SHP77 (cell line): ENCODE measurements at regions not wholly inside any gene's neighbourhood (a gene's known extent, or its start where the extent isn't known, plus 50 kb on each side); places are given as distances from the start of the nearest gene placed in this dataset.
"Not testable (repeated sequence)": the region's sequence is repeated elsewhere in the genome, so short reads cannot be mapped to it uniquely, and the experiment has no call there.

Experiments
- DNase-seq, 2 experiments: peaks; one replicate each; lab custom pipeline; 2025; lab: John Stamatoyannopoulos, UW

GRCh38 chr20:30585244-30585796 is 672.1 kb upstream of the DEFB115 start:
- peak; percentile 90 to 96 for DNase-seq

GRCh38 chr20:30586178-30586577 is 671.3 kb upstream of the DEFB115 start:
- DNase-seq = peak in 1 of 2 experiments; percentile 10

DNA sequence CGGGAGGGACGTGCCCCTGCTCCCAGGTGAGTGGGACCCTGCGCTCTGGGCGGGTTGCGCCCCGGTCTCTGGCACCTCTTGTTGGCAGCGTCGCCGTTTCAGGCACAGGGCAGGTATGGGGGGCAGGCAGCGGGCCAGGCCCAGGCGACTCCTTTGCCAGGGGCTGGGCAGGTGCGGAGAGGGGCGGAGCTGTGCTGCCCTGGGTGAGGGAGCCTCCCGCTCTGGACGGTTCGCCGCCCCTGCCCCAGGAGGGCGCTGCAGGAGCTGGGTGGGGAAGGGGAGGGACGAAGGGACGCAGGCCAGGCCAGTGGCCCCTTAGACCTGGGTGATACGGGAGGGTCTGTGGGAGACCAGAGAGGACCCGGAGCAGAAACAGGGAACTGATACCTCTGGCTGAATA is 663.9 kb upstream of the DEFB115 start:
- DNase-seq = no peak

GRCh38 chr20:30594112-30594511 is 663.4 kb upstream of the DEFB115 start:
- DNase-seq = no peak

DNA sequence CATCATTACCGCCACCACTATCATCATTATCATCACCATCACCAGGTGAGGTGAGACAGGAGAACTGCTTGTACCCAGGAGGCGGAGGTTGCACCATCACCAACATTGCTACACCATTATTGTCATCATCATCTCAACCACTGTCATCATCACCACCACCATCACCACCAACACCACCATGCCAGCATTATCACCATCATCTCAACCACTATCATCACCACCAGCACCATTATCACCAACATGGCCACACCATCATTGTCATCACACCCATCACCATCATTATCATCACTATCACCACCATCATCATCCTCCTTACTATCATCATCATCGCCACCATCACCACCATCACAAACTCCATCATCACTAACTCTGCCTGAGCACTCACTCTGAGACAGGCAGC is 661.8 kb upstream of the DEFB115 start:
- no peak for DNase-seq

- DNase-seq = not testable (repeated sequence)
Observed at GRCh38 chr20:30597429-30597828, 660.0 kb upstream of the DEFB115 start.

DNA sequence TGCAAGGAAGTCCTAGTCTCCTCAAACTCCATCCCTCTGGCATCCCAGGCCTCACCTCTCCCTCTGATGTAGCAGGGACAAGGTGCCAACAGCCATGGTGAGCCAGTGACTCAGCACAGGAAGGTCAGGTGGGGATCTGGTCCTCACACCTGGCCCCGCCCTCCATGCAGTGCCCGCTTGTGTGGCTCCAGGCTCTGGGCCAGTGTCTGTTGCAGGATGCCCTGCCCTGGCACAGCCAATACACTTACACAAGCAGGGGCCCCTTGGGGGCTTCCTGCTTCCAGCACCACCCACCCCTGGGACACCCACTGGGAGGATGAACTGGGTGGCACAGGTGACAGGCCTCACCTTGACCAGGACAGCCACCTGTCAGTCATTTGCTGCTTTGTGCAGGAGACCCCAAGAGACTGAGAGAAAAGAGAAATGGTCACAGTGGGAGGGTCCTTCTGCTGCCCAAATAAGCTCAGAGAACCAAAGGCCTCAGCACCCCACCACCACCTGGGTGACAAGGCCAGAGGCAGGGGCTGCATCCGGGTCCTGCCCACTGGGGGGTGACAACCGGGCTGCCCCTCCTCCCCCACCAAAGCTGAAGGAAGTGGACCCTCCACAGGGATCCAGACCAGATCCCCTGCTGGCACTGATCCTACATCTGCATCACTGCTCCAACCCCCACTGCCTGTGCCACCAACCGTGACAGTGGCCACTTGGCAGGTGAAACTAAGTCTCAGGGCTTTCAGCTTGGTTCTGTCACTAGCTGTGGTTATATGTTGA is 658.8 kb upstream of the DEFB115 start:
- no peak for DNase-seq

- no peak for DNase-seq
Observed at GRCh38 chr20:30599990-30600389, 657.5 kb upstream of the DEFB115 start.

- DNase-seq = no peak
Observed at GRCh38 chr20:30601974-30602373, 655.5 kb upstream of the DEFB115 start.

- no peak for DNase-seq
Observed at GRCh38 chr20:30602424-30602823, 655.0 kb upstream of the DEFB115 start.

- DNase-seq = no peak
Observed at GRCh38 chr20:30606990-30607389, 650.5 kb upstream of the DEFB115 start.

DNA sequence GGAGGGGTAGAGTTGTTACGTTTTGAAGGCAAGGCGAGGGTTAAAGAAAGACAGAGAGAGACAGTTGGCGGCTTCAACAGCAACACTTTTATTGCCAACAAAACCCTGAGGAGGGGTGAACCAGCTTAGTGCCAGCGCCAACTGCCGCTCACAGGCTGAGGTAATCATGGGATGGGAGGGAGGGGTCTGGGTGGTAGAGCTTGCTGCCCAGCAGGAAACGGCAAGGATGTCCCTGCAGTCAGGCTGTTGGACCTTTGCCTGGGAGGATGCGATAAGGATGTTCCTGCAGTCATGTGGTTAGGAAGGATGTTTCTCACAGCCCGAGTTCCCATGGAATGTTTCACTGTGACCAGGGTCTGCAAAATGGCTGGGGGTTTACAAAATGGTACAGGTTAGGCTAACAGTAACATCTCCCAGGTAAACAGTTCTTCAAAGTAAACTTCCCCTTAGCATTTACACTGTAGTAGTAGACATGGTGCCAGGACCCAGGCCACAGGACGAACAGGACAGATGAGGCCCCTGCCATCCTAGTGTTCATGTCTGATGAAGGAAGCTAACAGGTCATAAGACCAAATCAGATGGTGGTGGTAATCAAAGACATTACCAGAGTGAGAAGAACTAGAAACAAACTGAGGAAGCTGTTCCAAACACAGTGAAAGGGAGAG is 647.3 kb upstream of the DEFB115 start:
- DNase-seq = no peak

- no peak for DNase-seq
Observed at GRCh38 chr20:30610751-30611150, 646.7 kb upstream of the DEFB115 start.

- no peak for DNase-seq
Observed at GRCh38 chr20:30611239-30611984, 646.1 kb upstream of the DEFB115 start.

- DNase-seq = no peak
Observed at GRCh38 chr20:30612344-30612743, 645.1 kb upstream of the DEFB115 start.

GRCh38 chr20:30621346-30621745 is 636.1 kb upstream of the DEFB115 start:
- DNase-seq = not testable (repeated sequence)

DNA sequence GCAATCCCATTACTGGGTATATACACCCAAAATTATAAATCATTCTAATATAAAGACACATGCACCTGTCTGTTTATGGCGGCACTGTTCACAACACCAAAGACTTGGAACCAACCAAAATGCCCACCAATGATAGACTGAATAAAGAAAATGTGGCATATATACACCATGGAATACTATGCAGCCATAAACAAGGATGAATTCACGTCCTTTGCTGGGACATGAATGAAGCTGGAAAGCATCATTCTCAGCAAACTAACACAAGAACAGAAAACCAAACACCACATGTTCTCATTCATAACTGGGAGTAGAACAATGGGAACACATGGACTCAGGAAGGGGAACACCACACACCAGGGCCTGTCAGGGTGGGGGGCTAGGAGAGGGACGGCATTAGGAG is 633.2 kb upstream of the DEFB115 start:
- not testable (repeated sequence) for DNase-seq

- not testable (repeated sequence) for DNase-seq
Observed at GRCh38 chr20:30629376-30629775, 628.1 kb upstream of the DEFB115 start.

DNA sequence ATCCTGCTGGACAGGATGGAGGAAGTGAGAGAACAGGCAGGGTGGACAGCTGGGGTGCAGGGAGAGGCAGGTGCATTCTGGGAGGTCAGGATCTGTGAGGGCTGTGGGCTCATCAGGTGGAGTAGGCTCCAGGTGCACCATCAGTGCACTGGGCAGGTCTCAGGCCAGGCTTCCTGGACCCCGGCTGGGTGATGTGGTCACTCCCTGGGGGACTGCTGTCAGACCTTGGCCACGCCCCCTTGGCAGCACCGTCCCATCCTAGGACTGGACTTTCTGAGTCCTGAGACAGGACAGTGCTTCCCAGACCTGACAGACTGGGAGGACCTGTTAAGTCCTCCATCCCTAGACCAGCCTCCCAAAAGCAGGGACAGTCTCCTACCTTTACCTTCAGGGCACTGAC is 626.7 kb upstream of the DEFB115 start:
- no peak for DNase-seq

GRCh38 chr20:30631261-30631789 is 626.1 kb upstream of the DEFB115 start:
- not testable (repeated sequence) for DNase-seq

- not testable (repeated sequence) for DNase-seq
Observed at GRCh38 chr20:30632773-30633172, 624.7 kb upstream of the DEFB115 start.

DNA sequence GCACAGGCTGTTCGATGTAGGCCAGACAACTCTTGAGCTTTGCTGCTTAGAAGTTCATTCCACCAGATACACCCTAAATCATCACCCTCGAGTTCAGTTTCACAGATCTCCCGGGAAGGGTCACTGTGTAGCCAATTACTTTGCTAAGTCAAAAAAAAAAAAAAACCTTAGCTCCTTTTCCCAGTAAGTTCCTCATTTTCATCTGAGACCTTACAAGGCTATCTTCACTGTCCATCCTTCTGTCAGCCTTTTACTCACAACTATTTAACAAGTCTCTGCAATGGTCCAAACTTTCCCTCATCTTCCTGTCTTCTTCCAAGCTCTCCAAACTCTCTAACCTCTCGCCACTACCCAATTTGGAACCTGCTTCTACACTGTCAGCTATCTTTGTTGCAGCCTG is 615.9 kb upstream of the DEFB115 start:
- DNase-seq = not testable (repeated sequence)
